ENCODE measurements at regions not wholly inside any gene's neighbourhood (a gene's known extent, or its start where the extent isn't known, plus 50 kb on each side); places are given as distances from the start of the nearest gene placed in this dataset.

- no peak for TF ChIP-seq REST (IDR thresholded peaks at IDR 0.05; ENCODE audit: low read depth)
- TF ChIP-seq SIN3A (IDR thresholded peaks at IDR 0.05; ENCODE audit: low read depth): no peak
- no peak for TF ChIP-seq JUND (IDR thresholded peaks at IDR 0.05)
- no peak for TF ChIP-seq TCF7L2 (IDR thresholded peaks at IDR 0.05; ENCODE audit: borderline replicate concordance, extremely low read depth, insufficient read depth, insufficient read length)
- no peak for TF ChIP-seq SP1 (IDR thresholded peaks at IDR 0.05; ENCODE audit: low read depth)
Observed at GRCh38 chr2:196379600-196379999, 208.2 kb upstream of the STK17B start (continued).

DNA sequence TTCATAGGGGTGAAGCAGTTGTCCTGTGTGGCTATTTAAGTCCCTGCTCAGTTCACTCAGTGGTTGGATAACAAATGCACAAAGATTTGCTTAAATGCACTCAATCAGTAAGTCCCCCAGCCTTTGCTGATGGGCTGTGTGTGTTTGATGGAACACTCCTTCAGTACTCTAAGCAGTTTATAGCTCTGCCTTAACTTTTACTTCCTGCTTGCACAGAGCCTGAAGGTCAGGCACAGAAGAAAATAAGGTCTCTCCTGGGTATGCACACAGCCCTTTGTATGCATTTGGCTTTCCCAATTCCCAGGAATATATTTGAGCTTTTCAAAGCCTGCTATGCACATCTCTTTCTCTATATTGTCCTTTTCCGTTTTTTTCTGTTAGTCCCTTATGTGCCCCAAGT lies 208.7 kb upstream of the STK17B start:
- RAD21 ChIA-PET (ENCODE audit: low non-redundant PET in 1 of 2, low total read pairs in 2 of 2, uncharacterized antibody in 2 of 2, unreplicated experiment in 2 of 2): no interaction called here
- H3K4me2 ChIP-seq (ENCODE audit: low read length): no peak overlapping the region
- H3K27me3 ChIP-seq (ENCODE audit: insufficient read depth, low read length): no peaks in the 10 kb centered on the region
- intact Hi-C loops (cut with micrococcal nuclease): no loop called here
- H3K9me3 ChIP-seq (ENCODE audit: control insufficient read depth in 1 of 2, insufficient read depth in 1 of 2, low read depth in 1 of 2, low read length in 2 of 2): no peaks in the 10 kb centered on the region
- no peaks in the 10 kb centered on the region for H3K36me3 ChIP-seq (ENCODE audit: control insufficient read depth in 1 of 2, insufficient read depth in 2 of 2, low read length in 2 of 2)
- H3K79me2 ChIP-seq (ENCODE audit: insufficient read depth, low read length): no peaks in the 10 kb centered on the region
- no TSS peak for BruUV-seq (replicated peaks)
- H3K9me2 ChIP-seq (ENCODE audit: insufficient read depth): no peaks in the 10 kb centered on the region
- H3K4me1 ChIP-seq (ENCODE audit: control insufficient read depth in 1 of 2, insufficient read depth in 2 of 2, low read length in 2 of 2): no peaks in the 10 kb centered on the region
- POLR2A ChIA-PET: no interaction called here
- no peak overlapping the region for H3K9ac ChIP-seq (ENCODE audit: low read length)
- H3K27ac ChIP-seq (ENCODE audit: low read depth, low read length): no peak overlapping the region
- H2AFZ ChIP-seq (ENCODE audit: low read depth, low read length, poor library complexity, severe bottlenecking): no peak overlapping the region
- H4K20me1 ChIP-seq (ENCODE audit: insufficient read depth): no peaks in the 10 kb centered on the region
- no peak for ATAC-seq
- DNase-seq (ENCODE audit: low read depth, low spot score): no peak
- no peak overlapping the region for H3K4me3 ChIP-seq (replicated peaks in 1 of 2; ENCODE audit: low read depth in 1 of 2, low read length in 2 of 2)
- CTCF ChIA-PET: no interaction called here
- no peak for TF ChIP-seq RAD21 (IDR thresholded peaks at IDR 0.05; ENCODE audit: low read depth)
- TF ChIP-seq, protein P1, sequence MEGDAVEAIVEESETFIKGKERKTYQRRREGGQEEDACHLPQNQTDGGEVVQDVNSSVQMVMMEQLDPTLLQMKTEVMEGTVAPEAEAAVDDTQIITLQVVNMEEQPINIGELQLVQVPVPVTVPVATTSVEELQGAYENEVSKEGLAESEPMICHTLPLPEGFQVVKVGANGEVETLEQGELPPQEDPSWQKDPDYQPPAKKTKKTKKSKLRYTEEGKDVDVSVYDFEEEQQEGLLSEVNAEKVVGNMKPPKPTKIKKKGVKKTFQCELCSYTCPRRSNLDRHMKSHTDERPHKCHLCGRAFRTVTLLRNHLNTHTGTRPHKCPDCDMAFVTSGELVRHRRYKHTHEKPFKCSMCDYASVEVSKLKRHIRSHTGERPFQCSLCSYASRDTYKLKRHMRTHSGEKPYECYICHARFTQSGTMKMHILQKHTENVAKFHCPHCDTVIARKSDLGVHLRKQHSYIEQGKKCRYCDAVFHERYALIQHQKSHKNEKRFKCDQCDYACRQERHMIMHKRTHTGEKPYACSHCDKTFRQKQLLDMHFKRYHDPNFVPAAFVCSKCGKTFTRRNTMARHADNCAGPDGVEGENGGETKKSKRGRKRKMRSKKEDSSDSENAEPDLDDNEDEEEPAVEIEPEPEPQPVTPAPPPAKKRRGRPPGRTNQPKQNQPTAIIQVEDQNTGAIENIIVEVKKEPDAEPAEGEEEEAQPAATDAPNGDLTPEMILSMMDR (IDR thresholded peaks at IDR 0.05 in 2 of 3, conservative IDR thresholded peaks at IDR 0.05 in 1 of 3; ENCODE audit: borderline replicate concordance in 1 of 3, insufficient read depth in 1 of 3, low read depth in 2 of 3, low read length in 2 of 3): no peak
- no peak for TF ChIP-seq REST (IDR thresholded peaks at IDR 0.05; ENCODE audit: low read depth)
- TF ChIP-seq ZBTB33 (IDR thresholded peaks at IDR 0.05; ENCODE audit: extremely low read depth, insufficient replicate concordance, low read length): no peak
- no peak for TF ChIP-seq POLR2AphosphoS5 (IDR thresholded peaks at IDR 0.05; ENCODE audit: low read depth, low read length)
- no peak for TF ChIP-seq CBX3 (IDR thresholded peaks at IDR 0.05; ENCODE audit: low read depth)
- TF ChIP-seq CEBPB (IDR thresholded peaks at IDR 0.05; ENCODE audit: low read depth): no peak
- TF ChIP-seq SIN3A (IDR thresholded peaks at IDR 0.05; ENCODE audit: low read depth): no peak
- no peak for TF ChIP-seq TCF7L2 (IDR thresholded peaks at IDR 0.05; ENCODE audit: borderline replicate concordance, extremely low read depth, insufficient read depth, insufficient read length)
- no peak for TF ChIP-seq MAX (IDR thresholded peaks at IDR 0.05)

Data from HCT116 (cell line).